ENCODE measurements at regions not wholly inside any gene's neighbourhood (a gene's known extent, or its start where the extent isn't known, plus 50 kb on each side); places are given as distances from the start of the nearest gene placed in this dataset.
"Not testable (repeated sequence)": the region's sequence is repeated elsewhere in the genome, so short reads cannot be mapped to it uniquely, and the experiment has no call there.

DNA sequence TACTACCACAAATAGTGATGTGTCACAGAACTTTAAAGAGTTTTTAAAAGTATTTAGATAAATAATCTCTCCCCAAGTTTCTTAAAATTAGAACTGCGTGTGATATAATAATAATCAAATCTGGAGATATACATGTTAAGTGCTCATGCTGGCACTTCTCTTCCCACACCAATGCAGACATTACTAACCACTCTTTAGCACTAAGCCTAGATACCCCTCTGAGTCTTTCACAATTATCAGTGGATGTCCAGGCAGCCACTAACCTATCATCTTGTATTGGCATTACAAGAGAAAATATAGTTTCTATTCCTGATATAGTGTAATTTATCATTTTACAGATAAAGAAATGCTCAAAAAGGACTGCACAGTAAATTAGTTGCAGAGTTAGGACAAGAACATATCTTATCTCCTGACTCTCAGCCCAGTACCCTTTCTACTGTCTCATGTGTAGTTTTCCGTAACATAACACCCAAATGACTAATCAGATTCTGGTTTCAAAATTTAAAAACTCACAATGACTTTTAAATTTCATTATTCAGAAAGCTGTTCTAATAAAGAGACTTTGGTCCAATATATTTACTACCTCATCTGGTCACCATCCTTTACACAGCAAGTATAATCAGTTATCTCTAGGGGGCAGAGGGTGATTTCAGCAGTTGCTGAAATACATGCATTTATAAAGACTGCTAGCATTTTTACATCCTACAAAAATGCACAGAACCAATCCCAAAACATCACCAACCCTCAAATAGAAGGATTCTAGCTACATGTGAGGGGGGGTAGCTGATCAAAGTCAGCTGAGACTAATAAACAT lies 215.5 kb upstream of the MCHR2 start:
- TF ChIP-seq, protein P1, sequence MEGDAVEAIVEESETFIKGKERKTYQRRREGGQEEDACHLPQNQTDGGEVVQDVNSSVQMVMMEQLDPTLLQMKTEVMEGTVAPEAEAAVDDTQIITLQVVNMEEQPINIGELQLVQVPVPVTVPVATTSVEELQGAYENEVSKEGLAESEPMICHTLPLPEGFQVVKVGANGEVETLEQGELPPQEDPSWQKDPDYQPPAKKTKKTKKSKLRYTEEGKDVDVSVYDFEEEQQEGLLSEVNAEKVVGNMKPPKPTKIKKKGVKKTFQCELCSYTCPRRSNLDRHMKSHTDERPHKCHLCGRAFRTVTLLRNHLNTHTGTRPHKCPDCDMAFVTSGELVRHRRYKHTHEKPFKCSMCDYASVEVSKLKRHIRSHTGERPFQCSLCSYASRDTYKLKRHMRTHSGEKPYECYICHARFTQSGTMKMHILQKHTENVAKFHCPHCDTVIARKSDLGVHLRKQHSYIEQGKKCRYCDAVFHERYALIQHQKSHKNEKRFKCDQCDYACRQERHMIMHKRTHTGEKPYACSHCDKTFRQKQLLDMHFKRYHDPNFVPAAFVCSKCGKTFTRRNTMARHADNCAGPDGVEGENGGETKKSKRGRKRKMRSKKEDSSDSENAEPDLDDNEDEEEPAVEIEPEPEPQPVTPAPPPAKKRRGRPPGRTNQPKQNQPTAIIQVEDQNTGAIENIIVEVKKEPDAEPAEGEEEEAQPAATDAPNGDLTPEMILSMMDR (conservative IDR thresholded peaks at IDR 0.05; ENCODE audit: control insufficient read depth, insufficient read depth, low read depth, low read length): no peak
- H3K4me3 ChIP-seq (ENCODE audit: control insufficient read depth, low read depth, low read length): no peak overlapping the region
- DNase-seq (ENCODE audit: low read depth): peak; percentile 38

DNA sequence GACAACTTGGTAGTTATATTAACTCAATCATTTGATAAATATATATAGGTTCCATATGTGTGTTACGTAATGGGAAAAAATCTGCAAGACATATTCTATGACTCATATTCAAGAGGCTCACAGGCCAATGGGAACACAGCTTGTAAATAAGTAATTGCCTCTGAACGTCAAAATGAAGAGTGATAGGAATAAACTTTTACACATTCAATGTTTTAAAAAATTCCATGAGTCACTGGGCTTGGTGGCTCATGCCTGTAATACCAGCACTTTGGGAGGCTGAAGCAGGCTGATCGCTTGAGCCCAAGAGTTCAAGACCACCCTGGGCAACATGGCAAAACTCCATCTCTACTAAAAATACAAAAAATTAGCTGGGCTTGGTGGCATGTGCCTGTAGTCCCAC lies 209.4 kb upstream of the MCHR2 start:
- TF ChIP-seq, protein P1 (conservative IDR thresholded peaks at IDR 0.05; ENCODE audit: control insufficient read depth, insufficient read depth, low read depth, low read length): no peak

DNA sequence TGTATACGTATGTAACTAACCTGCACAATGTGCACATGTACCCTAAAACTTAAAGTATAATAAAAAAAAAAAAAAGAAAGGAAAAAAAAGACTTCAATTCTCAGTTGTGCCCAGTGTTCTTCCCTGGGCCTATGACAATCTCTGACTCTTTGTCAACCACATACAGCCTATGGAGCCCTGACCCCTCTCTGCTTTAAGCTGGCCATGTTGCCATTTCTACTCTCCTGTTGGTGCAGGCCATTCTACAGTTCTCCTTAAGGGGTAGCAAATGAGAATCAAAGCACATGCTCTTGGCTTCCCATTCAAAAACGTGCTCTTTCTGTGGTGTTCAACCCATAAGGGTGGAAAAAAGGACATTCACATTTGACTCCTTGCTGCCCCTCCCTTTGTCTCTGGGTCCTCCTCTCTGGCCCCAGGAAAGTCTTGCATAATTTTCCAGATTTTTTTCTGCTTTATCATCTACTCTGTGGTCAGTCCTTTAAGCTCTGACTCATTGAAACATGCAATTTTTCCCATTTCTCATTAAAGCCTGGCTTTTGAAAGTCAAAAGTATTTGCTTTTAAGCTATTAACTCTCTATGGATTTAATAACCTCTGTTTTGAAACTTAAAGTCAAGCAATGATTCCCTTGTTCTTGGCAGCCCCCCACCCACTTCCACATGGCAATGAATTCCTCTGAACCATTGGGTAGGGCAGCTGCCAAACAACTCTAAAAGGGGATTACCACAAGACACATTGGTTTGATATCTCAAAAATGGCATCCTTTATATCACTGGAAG lies 208.6 kb upstream of the MCHR2 start:
- H3K4me3 ChIP-seq (ENCODE audit: control insufficient read depth, low read depth, low read length): no peak overlapping the region
- TF ChIP-seq, protein P1 (conservative IDR thresholded peaks at IDR 0.05; ENCODE audit: control insufficient read depth, insufficient read depth, low read depth, low read length): no peak
- peak; percentile 97 for DNase-seq (ENCODE audit: low read depth)

More for the DNA sequence above, 209.4 kb upstream of the MCHR2 start:
- peak; percentile 98 for DNase-seq (ENCODE audit: low read depth)
- no peak overlapping the region for H3K4me3 ChIP-seq (ENCODE audit: control insufficient read depth, low read depth, low read length)

DNA sequence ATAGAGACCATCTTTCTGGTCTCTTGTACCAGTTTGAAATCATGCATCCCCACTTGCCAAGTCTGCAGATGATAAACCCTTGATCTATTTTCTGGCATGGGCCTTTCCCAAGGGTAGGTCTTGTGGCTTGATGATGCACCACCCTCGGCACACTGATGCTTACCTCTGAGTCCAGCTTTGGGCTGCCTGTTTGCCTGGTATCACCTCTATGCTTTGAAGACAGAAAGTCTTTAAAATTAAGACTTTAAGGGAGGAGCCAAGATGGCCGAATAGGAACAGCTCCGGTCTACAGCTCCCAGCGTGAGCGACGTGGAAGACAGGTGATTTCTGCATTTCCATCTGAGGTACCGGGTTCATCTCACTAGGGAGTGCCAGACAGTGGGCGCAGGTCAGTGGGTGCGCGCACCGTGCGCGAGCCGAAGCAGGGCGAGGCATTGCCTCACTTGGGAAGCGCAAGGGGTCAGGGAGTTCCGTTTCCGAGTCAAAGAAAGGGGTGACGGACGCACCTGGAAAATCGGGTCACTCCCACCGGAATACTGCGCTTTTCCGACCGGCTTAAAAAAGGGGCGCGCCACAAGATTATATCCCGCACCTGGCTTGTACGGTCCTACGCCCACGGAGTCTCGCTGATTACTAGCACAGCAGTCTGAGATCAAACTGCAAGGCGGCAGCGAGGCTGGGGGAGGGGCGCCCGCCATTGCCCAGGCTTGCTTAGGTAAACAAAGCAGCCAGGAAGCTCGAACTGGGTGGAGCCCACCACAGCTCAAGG lies 202.4 kb upstream of the MCHR2 start:
- not testable (repeated sequence) for DNase-seq (ENCODE audit: low read depth); H3K4me3 ChIP-seq (ENCODE audit: control insufficient read depth, low read depth, low read length)

DNA sequence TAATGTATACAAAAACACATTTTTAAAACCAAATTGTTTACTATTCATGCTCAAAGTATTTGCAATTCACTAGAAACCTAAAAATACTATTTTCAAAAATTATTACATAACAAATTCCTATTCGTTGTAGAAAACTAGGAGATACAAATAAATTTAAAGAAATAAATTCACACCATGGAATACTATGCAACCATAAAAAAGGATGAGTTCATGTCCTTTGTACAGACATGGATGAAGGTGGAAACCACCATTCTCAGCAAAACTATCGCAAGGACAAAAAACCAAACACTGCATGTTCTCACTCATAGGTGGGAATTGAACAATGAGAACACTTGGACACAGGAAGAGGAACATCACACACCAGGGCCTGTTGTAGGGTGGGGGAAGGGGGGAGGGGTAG lies 201.2 kb upstream of the MCHR2 start:
- DNase-seq (ENCODE audit: low read depth); H3K4me3 ChIP-seq (ENCODE audit: control insufficient read depth, low read depth, low read length): not testable (repeated sequence)

DNA sequence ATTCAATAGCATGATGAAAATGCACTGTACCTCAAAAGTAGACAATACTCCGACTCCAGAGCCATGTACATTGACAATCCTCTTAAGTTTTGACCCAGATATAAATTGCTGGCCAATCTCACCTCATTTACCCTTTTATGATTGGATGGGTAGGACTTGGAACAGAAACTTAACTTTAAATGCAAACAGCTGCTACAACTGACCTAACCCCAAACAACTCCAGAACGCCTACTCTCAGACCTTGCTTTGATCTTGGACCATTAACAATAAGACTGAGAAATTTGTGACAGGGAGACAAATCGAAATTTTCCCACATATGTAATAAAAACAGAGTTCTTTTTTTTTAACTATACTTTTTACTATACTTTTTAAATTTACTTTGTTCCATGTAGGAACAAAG lies 200.5 kb upstream of the MCHR2 start:
- DNase-seq (ENCODE audit: low read depth): peak; percentile 67
- H3K4me3 ChIP-seq (ENCODE audit: control insufficient read depth, low read depth, low read length): no peak overlapping the region
- TF ChIP-seq, protein P1 (conservative IDR thresholded peaks at IDR 0.05; ENCODE audit: control insufficient read depth, insufficient read depth, low read depth, low read length): no peak

DNA sequence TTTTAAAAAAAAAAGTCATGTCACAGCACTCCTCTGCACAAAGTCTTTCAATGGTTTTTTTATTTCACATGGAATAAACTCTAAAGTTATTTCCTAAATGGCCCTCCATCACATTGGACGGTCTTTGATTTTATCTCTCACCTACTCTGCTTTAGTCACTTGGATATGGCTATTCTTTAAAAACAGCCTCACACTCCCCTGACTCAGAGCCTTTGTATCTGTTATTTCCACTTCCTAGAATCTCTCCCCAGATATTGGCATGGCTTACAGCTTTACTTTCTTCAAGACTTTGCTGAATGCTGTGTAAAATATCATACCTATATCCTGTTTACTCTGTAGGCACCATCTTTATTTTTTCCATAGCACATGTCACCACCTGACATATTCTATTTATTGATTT lies 194.7 kb upstream of the MCHR2 start:
- TF ChIP-seq, protein P1 (conservative IDR thresholded peaks at IDR 0.05; ENCODE audit: control insufficient read depth, insufficient read depth, low read depth, low read length): no peak
- no peak overlapping the region for H3K4me3 ChIP-seq (ENCODE audit: control insufficient read depth, low read depth, low read length)
- no peak for DNase-seq (ENCODE audit: low read depth)
